ENCODE measurements at regions not wholly inside any gene's neighbourhood (a gene's known extent, or its start where the extent isn't known, plus 50 kb on each side); places are given as distances from the start of the nearest gene placed in this dataset.

DNA sequence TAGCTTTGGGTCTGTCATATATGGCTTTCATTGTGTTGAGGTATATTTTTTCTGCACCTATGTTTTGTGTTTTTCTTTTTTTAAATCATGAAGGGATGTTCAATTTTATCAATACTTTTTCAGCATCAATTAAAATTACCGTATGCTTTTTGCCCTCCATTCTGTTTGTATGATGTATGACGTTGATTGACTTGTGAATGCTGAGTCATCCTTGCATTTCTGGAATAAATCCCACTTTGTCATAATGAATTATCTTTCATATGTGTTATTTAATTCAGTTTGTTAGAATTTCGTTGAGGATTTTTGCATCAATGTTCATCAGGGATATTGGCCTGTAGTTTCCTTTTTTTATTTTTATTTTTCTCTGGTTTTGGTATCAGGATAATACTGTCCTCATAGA is 790.9 kb downstream of the TMEM182 start:
- H3K4me3 ChIP-seq (ENCODE audit: low read depth, low read length): no peak overlapping the region
- TF ChIP-seq CTCF (IDR thresholded peaks at IDR 0.05; ENCODE audit: insufficient read depth, low read length): no peak
- no peak for DNase-seq (ENCODE audit: low read depth)

DNA sequence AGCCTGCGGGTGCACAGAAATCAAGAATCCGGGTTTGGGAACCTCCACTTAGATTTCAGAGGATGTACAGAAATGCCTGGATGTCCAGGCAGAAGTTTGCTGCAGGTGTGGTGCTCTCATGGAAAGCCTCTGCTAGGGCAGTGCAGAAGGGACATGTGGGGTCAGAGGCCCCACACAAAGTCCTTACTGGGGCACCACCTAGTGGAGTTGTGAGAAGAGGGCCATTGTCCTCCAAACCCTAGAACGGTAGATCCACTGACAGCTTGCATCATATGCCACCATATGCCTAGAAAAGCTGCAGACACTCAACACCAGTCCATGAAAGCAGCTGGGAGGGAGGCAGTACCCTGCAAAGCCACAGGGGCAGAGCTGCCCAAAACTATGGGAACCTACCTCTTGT is 833.0 kb downstream of the TMEM182 start:
- TF ChIP-seq CTCF (IDR thresholded peaks at IDR 0.05; ENCODE audit: insufficient read depth, low read length): no peak
- DNase-seq (ENCODE audit: low read depth): no peak
- no peak overlapping the region for H3K4me3 ChIP-seq (ENCODE audit: low read depth, low read length)

- H3K4me3 ChIP-seq (ENCODE audit: low read depth, low read length): no peak overlapping the region
- DNase-seq (ENCODE audit: low read depth): no peak
- no peak for TF ChIP-seq CTCF (IDR thresholded peaks at IDR 0.05; ENCODE audit: insufficient read depth, low read length)
Observed at GRCh38 chr2:103605071-103605780, 843.4 kb downstream of the TMEM182 start.

GRCh38 chr2:103615611-103616105 is 853.8 kb downstream of the TMEM182 start:
- no peak for DNase-seq (ENCODE audit: low read depth)
- TF ChIP-seq CTCF (IDR thresholded peaks at IDR 0.05; ENCODE audit: insufficient read depth, low read length): no peak
- no peak overlapping the region for H3K4me3 ChIP-seq (ENCODE audit: low read depth, low read length)

DNA sequence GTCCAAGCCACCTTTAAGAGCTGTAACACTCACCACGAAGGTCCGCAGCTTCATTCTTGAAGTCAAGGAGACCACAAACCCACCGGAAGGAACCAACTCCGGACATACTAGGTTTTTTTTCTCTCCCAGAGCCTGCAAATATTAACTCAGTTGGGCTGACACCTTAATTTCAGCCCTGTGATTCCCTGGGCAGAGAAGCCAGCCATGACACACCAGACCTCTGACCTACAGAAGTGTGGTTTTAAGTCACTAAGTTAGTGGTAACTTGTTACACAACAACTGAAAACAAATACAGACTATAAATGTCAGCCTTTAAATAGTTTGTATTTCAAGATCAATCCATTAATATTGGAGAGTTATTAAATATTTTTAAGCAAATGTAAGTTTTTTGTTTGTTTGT is 855.1 kb downstream of the TMEM182 start:
- H3K4me3 ChIP-seq (ENCODE audit: low read depth, low read length): no peak overlapping the region
- no peak for TF ChIP-seq CTCF (IDR thresholded peaks at IDR 0.05; ENCODE audit: insufficient read depth, low read length)
- no peak for DNase-seq (ENCODE audit: low read depth)

- no peak for DNase-seq (ENCODE audit: low read depth)
- no peak for TF ChIP-seq CTCF (IDR thresholded peaks at IDR 0.05; ENCODE audit: insufficient read depth, low read length)
Observed at GRCh38 chr2:103618112-103618511, 856.3 kb downstream of the TMEM182 start.

GRCh38 chr2:103627301-103627700 is 865.5 kb downstream of the TMEM182 start:
- no peak for TF ChIP-seq CTCF (IDR thresholded peaks at IDR 0.05; ENCODE audit: insufficient read depth, low read length)
- no peak for DNase-seq (ENCODE audit: low read depth)
- no peak overlapping the region for H3K4me3 ChIP-seq (ENCODE audit: low read depth, low read length)

More at GRCh38 chr2:103618112-103618511, 856.3 kb downstream of the TMEM182 start:
- no peak overlapping the region for H3K4me3 ChIP-seq (ENCODE audit: low read depth, low read length)

Data from fibroblast of the aortic adventitia (primary cell).